Transverse colon (tissue), 4 donors: ENCODE measurements at regions not wholly inside any gene's neighbourhood (a gene's known extent, or its start where the extent isn't known, plus 50 kb on each side); places are given as distances from the start of the nearest gene placed in this dataset.

ENCODE experiments used
- DNase-seq: peaks from one replicate; pipeline ENCODE4 v3.0.0-alpha.2; 2019
- H3K27ac ChIP-seq, 4 donors: fragments of 200-600 bp; sonication (generic); 2 replicates each; pipeline ENCODE4 v1.5.1; 2016 to 2018; ENCODE audit warnings: inconsistent platforms in 4 of 4
- H3K27me3 ChIP-seq: fragments of 200-600 bp; sonication (generic); 2 replicates; pipeline ENCODE4 v1.5.1; 2017; ENCODE audit warnings: inconsistent platforms
- H3K36me3 ChIP-seq, 4 donors: fragments of 200-600 bp; sonication (generic); 2 replicates each; pipeline ENCODE4 v1.5.1; 2017 to 2019; ENCODE audit warnings: inconsistent platforms in 4 of 4
- H3K4me1 ChIP-seq, 4 donors: fragments of 200-600 bp; sonication (generic); 2 replicates each; pipeline ENCODE4 v1.5.1; 2017 to 2020; ENCODE audit warnings: inconsistent platforms in 4 of 4
- H3K4me3 ChIP-seq, 4 donors: fragments of 200-600 bp; sonication (generic); 1 replicate in 1 of 4; 2 replicates in 3 of 4; pipeline versions ENCODE4 v1.5.1 to v1.6.1; 2017 to 2019; ENCODE audit warnings: inconsistent platforms in 4 of 4
- H3K9me3 ChIP-seq, 2 donors: fragments of 200-600 bp; sonication (generic); 2 replicates each; pipeline ENCODE4 v1.5.1; 2017 to 2019; ENCODE audit warnings: inconsistent platforms in 2 of 2
- EP300 ChIP-seq: sonication (generic); formaldehyde crosslinking; IDR thresholded peaks from one replicate; pipeline ENCODE4 v1.6.1; 2017; ENCODE audit warnings: antibody characterized with exemption, low read depth
- POLR2A ChIP-seq: fragments of 450-650 bp; IDR thresholded peaks from one replicate; pipeline ENCODE4 v1.6.1; 2016; ENCODE audit warnings: antibody characterized with exemption, mild to moderate bottlenecking, moderate library complexity
- POLR2AphosphoS5 ChIP-seq, 3 donors: sonication (generic); formaldehyde crosslinking; IDR thresholded peaks; one replicate each; pipeline ENCODE4 v1.6.1; 2016; ENCODE audit warnings: antibody characterized with exemption in 3 of 3
- WGBS, 2 donors: methylation state at CpG; one replicate each; pipeline ENCODE4 v1.1.5; 2018; ENCODE audit warnings: low coverage in 1 of 2; 5-methylcytosine and 5-hydroxymethylcytosine counted together
- in situ Hi-C, 4 donors: fragments of 200-750 bp; cut with MboI; loops; one replicate each; pipeline versions ENCODE4 v1.15.0 to v1.15.1; 2017; ENCODE audit warnings: low sequenced_read_pairs in 3 of 4, low pct_ligation_motif_present in 1 of 4, low pct_unique_long_range_greater_than_20kb in 1 of 4
- intact Hi-C: fragments of 100-400 bp; cut with DNase I; formaldehyde crosslinking; loops from one replicate; pipeline ENCODE4 v1.15.1; 2023; ENCODE audit warnings: low total_unique reads
- TF ChIP-seq, protein P1 (sequence below), 5 experiments: fragments of 200-600 bp in 3 of 5; fragments of 450-650 bp in 2 of 5; sonication (generic) in 3 of 5; IDR thresholded peaks; 1 replicate in 2 of 5; 2 replicates in 3 of 5; pipeline ENCODE4 v1.5.1; 2016 to 2017; ENCODE audit warnings: antibody characterized with exemption in 5 of 5, inconsistent platforms in 3 of 5, mild to moderate bottlenecking in 2 of 5, moderate library complexity in 1 of 5

DNA sequence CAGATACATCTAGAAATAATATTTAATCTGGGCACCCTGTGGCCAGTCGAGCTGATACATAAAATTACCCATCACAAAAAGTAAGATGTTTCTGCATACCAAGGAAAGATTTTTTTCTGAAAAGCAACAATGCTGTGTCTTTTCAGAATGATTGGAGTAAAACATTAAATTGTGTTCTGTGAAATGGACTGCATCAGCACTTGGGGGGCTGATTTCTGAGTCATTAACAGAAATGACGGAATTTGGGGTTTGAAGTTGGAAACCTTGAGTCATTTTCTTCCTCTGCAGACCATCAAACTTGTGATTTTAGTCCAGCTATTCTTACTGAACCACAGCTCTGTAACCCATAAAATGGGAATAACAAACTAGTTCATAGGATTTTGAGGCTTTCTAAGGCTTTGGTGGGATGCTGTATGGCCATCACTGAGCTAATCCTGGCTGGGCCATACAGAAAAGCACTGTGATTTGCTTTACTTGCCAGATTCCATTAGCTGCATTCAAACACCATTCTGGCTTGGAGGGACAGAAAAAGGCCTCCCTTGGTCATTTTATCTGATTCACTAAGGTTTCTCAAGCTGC is 739.4 kb upstream of the IGFBP3 start:
- intact Hi-C loops: no loop called here
- in situ Hi-C loops: no loop called here
- H3K27me3 ChIP-seq: no peaks in the 10 kb centered on the region
- no peaks in the 10 kb centered on the region for H3K9me3 ChIP-seq
- WGBS, 2 donors: 79 to 100% methylated on average over 2 of the region's 2 CpGs
- H3K27ac ChIP-seq: no peak overlapping the region
- no peak for DNase-seq
- no peak for TF ChIP-seq POLR2AphosphoS5 (IDR thresholded peaks at IDR 0.05)
- no peak for TF ChIP-seq EP300
- TF ChIP-seq POLR2A: no peak
- TF ChIP-seq, protein P1, sequence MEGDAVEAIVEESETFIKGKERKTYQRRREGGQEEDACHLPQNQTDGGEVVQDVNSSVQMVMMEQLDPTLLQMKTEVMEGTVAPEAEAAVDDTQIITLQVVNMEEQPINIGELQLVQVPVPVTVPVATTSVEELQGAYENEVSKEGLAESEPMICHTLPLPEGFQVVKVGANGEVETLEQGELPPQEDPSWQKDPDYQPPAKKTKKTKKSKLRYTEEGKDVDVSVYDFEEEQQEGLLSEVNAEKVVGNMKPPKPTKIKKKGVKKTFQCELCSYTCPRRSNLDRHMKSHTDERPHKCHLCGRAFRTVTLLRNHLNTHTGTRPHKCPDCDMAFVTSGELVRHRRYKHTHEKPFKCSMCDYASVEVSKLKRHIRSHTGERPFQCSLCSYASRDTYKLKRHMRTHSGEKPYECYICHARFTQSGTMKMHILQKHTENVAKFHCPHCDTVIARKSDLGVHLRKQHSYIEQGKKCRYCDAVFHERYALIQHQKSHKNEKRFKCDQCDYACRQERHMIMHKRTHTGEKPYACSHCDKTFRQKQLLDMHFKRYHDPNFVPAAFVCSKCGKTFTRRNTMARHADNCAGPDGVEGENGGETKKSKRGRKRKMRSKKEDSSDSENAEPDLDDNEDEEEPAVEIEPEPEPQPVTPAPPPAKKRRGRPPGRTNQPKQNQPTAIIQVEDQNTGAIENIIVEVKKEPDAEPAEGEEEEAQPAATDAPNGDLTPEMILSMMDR (IDR thresholded peaks at IDR 0.05): no peak
- H3K4me3 ChIP-seq: no peak overlapping the region
- no peaks in the 10 kb centered on the region for H3K4me1 ChIP-seq
- H3K36me3 ChIP-seq: no peaks in the 10 kb centered on the region

DNA sequence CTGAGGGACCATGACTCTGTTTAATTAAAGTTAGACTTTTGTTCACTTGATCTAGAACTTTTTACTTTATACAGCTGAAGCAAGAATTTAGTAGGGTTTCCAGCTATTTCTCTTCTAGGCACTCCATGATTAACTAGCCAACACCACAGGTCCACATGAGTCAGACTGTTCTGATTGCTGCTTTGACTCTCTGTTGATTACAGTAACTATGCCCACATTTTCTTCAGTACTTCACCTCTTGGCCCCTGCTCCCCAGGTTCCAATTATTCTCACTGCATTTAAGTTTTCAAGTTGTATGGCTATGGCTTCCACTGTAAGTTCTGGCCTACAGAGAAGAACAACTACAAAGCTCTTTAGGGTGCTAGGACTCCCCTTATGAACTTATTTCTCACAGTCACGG is 737.2 kb upstream of the IGFBP3 start:
- H3K27me3 ChIP-seq: no peaks in the 10 kb centered on the region
- H3K4me1 ChIP-seq: no peaks in the 10 kb centered on the region
- WGBS, 2 donors: 66% methylated on average over 1 of the region's 1 CpG; no CpG with 5 or more reads in 1 of the 2 donors
- no peaks in the 10 kb centered on the region for H3K9me3 ChIP-seq
- TF ChIP-seq, protein P1 (IDR thresholded peaks at IDR 0.05): no peak
- no peak for TF ChIP-seq EP300
- no peak for TF ChIP-seq POLR2A
- TF ChIP-seq POLR2AphosphoS5 (IDR thresholded peaks at IDR 0.05): no peak
- H3K4me3 ChIP-seq: no peak overlapping the region
- in situ Hi-C loops: no loop called here
- no peak overlapping the region for H3K27ac ChIP-seq
- no peak for DNase-seq
- no peaks in the 10 kb centered on the region for H3K36me3 ChIP-seq
- intact Hi-C loops: no loop called here

DNA sequence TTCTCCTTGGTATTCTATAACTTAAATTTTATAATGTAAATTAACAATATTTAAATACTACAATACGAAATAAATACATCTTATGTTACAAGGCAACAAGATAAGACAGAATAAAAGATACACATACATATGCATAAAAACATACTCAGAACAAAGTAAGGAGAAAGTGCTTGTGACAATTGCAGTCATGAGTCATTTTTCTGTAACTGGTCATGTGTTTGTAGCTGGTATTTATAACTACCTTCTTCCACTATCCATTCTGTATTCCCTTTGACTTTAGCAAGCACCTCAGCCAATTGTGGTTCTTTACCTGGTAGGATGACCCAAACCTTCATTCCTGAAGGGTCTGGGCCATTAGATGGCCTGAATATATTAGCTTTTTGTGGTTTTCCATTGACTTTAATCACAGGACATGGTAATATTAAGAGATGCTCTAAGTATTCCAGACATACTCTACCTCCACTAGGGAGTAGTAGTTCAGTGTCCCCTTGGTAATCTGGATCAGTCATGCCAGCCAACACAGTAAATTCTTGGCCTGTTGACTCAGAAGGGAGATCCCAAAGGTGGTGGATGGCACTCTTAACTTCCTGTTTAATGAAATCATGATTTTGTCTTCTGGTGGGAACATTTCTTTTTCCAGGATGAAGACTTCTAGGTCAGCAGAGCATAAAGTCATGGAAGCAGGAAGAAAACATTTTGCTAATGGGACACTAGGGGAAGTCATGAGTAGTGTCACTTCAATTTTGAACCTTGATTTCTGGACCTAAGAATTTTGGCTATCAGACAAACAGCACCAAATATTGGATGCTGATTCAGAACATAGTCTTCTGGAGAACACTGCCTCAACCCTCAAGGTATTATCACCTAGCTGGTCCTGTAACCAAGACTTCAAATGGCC is 733.7 kb upstream of the IGFBP3 start:
- no peak for DNase-seq
- H3K4me3 ChIP-seq: no peak overlapping the region
- peaks cover 0 to 3% (median 0%) of the 10 kb centered on the region in 4 donors for H3K4me1 ChIP-seq
- intact Hi-C loops: no loop called here
- H3K27me3 ChIP-seq: no peaks in the 10 kb centered on the region
- H3K36me3 ChIP-seq: no peaks in the 10 kb centered on the region
- no peak overlapping the region for H3K27ac ChIP-seq
- no peaks in the 10 kb centered on the region for H3K9me3 ChIP-seq
- WGBS, 2 donors: 67 to 68% methylated on average over 1 of the region's 1 CpG
- TF ChIP-seq POLR2A (no peak), EP300 (no peak), POLR2AphosphoS5 (IDR thresholded peaks at IDR 0.05) (no peak)
- TF ChIP-seq, protein P1 (IDR thresholded peaks at IDR 0.05): no peak
- in situ Hi-C loops: no loop called here

DNA sequence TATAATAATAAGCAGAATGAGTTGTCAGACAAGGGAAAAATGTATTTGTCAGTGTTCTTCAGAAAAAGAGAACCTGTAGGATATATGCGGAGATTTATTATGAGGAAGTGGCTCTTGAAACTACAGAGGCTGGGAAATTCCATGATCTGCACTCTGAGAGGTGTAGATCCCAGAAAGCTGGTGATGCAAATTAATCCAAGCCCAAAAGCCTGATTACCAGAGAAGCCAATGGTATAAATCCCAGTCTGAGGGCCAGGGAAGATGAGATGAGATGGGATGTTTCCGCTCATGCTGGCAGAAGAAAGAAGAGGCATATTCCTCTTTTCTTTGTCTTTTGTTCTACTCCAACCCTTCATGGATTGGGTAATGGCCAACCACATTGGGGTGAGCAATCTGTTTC is 732.8 kb upstream of the IGFBP3 start:
- Histone ChIP-seq H3K36me3 (no peaks in the 10 kb centered on the region), H3K4me3 (no peak overlapping the region), H3K9me3 (no peaks in the 10 kb centered on the region), H3K27me3 (no peaks in the 10 kb centered on the region), H3K27ac (no peak overlapping the region), H3K4me1 (peaks cover 0 to 3% (median 0%) of the 10 kb centered on the region in 4 donors)
- no peak for DNase-seq
- intact Hi-C loops: no loop called here
- no peak for TF ChIP-seq POLR2AphosphoS5 (IDR thresholded peaks at IDR 0.05)
- no peak for TF ChIP-seq EP300
- TF ChIP-seq, protein P1 (IDR thresholded peaks at IDR 0.05): no peak
- TF ChIP-seq POLR2A: no peak
- WGBS, 2 donors: 79 to 89% methylated on average over 2 of the region's 2 CpGs
- in situ Hi-C loops: no loop called here
